Mesenchymal stem cell (in vitro differentiated cells and primary cell): ENCODE measurements at regions not wholly inside any gene's neighbourhood (a gene's known extent, or its start where the extent isn't known, plus 50 kb on each side); places are given as distances from the start of the nearest gene placed in this dataset.
A peak's percentile ranks its signal among the peaks of the same experiment; 100 is the strongest.

ENCODE experiments used
- DNase-seq: peaks from one replicate; pipeline ENCODE4 v3.0.0-alpha.2; 2013
- H2AFZ ChIP-seq: one replicate; pipeline ENCODE4 v1.6.1; 2013; ENCODE audit warnings: low read depth, mild to moderate bottlenecking, control low read depth, inconsistent platforms, low read length, moderate library complexity
- H2AK5ac ChIP-seq: 2 replicates; pipeline ENCODE4 v1.6.1; 2013; ENCODE audit warnings: low read length, moderate library complexity, mild to moderate bottlenecking, inconsistent platforms; ENCODE audit not compliant: severe bottlenecking
- H2BK120ac ChIP-seq: one replicate; pipeline ENCODE4 v1.6.1; 2013; ENCODE audit warnings: low read depth, mild to moderate bottlenecking, inconsistent platforms, low read length, moderate library complexity
- H2BK12ac ChIP-seq, 2 experiments: one replicate each; pipeline ENCODE4 v1.6.1; 2013; ENCODE audit warnings: inconsistent platforms in 2 of 2, low read length in 2 of 2, mild to moderate bottlenecking in 2 of 2, moderate library complexity in 2 of 2, control low read depth in 1 of 2
- H2BK15ac ChIP-seq: one replicate; pipeline ENCODE4 v1.6.1; 2013; ENCODE audit warnings: mild to moderate bottlenecking, low read depth, inconsistent platforms; ENCODE audit not compliant: poor library complexity, severe bottlenecking
- H2BK5ac ChIP-seq: 2 replicates; pipeline ENCODE4 v1.6.1; 2013; ENCODE audit warnings: low read depth, mild to moderate bottlenecking, low read length, control low read depth, inconsistent platforms; ENCODE audit not compliant: poor library complexity, severe bottlenecking
- H3K14ac ChIP-seq, 2 experiments: one replicate each; pipeline ENCODE4 v1.6.1; 2013; ENCODE audit warnings: inconsistent platforms in 2 of 2, low read length in 2 of 2, control low read depth in 1 of 2, mild to moderate bottlenecking in 1 of 2, moderate library complexity in 1 of 2
- H3K18ac ChIP-seq, 2 experiments: one replicate each; pipeline ENCODE4 v1.6.1; 2013; ENCODE audit warnings: inconsistent platforms in 2 of 2, low read length in 2 of 2, control low read depth in 1 of 2, low read depth in 1 of 2, mild to moderate bottlenecking in 1 of 2
- H3K23ac ChIP-seq, 2 experiments: one replicate each; pipeline ENCODE4 v1.6.1; 2013; ENCODE audit warnings: inconsistent platforms in 2 of 2, low read length in 2 of 2, mild to moderate bottlenecking in 2 of 2, moderate library complexity in 2 of 2, control low read depth in 1 of 2
- H3K27ac ChIP-seq: 2 replicates; pipeline ENCODE4 v1.5.1; 2013; ENCODE audit warnings: mild to moderate bottlenecking, moderate library complexity, low read length, control low read depth, inconsistent platforms; ENCODE audit not compliant: poor library complexity, severe bottlenecking
- H3K27me3 ChIP-seq, 2 experiments: 2 replicates each; pipeline versions ENCODE4 v1.6.1 to v1.7.0; 2013; ENCODE audit warnings: low read length in 2 of 2, mild to moderate bottlenecking in 2 of 2, moderate library complexity in 2 of 2, control low read depth in 1 of 2, inconsistent platforms in 1 of 2; ENCODE audit not compliant: control insufficient read depth in 1 of 2, insufficient read depth in 1 of 2
- H3K36me3 ChIP-seq, 2 experiments: 2 replicates each; pipeline versions ENCODE4 v1.6.1 to v1.7.0; 2013; ENCODE audit warnings: low read length in 2 of 2, control low read depth in 1 of 2, inconsistent platforms in 1 of 2, low read depth in 1 of 2, mild to moderate bottlenecking in 1 of 2; ENCODE audit not compliant: insufficient read depth in 2 of 2, control insufficient read depth in 1 of 2
- H3K4ac ChIP-seq, 2 experiments: one replicate each; pipeline ENCODE4 v1.6.1; 2013; ENCODE audit warnings: inconsistent platforms in 2 of 2, low read length in 2 of 2, mild to moderate bottlenecking in 2 of 2, moderate library complexity in 2 of 2, control low read depth in 1 of 2, low read depth in 1 of 2
- H3K4me1 ChIP-seq: 2 replicates; pipeline ENCODE4 v1.6.1; 2013; ENCODE audit warnings: low read depth, low read length, control low read depth; ENCODE audit not compliant: control insufficient read depth, insufficient read depth
- H3K4me2 ChIP-seq: 2 replicates; pipeline ENCODE4 v1.6.1; 2013; ENCODE audit warnings: low read length, mild to moderate bottlenecking, inconsistent platforms; ENCODE audit not compliant: poor library complexity, severe bottlenecking
- H3K4me3 ChIP-seq, 2 experiments: 2 replicates each; pipeline versions ENCODE4 v1.5.1 to v1.7.0; 2013; ENCODE audit warnings: low read length in 2 of 2, mild to moderate bottlenecking in 2 of 2, control low read depth in 1 of 2, low read depth in 1 of 2; ENCODE audit not compliant: insufficient read depth in 1 of 2
- H3K79me1 ChIP-seq: replicated peaks from 2 replicates; pipeline ENCODE4 v1.6.1; 2013; ENCODE audit warnings: mild to moderate bottlenecking, control low read depth, low read length, inconsistent platforms; ENCODE audit not compliant: poor library complexity, severe bottlenecking
- H3K9ac ChIP-seq: 2 replicates; pipeline ENCODE4 v1.7.0; 2013; ENCODE audit warnings: mild to moderate bottlenecking, low read length, moderate library complexity
- H3K9me3 ChIP-seq: 2 replicates; pipeline ENCODE4 v1.7.0; 2013; ENCODE audit warnings: mild to moderate bottlenecking, low read length; ENCODE audit not compliant: control insufficient read depth
- H4K8ac ChIP-seq: one replicate; pipeline ENCODE4 v1.6.1; 2013; ENCODE audit warnings: inconsistent platforms, mild to moderate bottlenecking, low read length, moderate library complexity
- H4K91ac ChIP-seq: one replicate; pipeline ENCODE4 v1.6.1; 2013; ENCODE audit warnings: mild to moderate bottlenecking, low read length, inconsistent platforms
- WGBS: methylation state at CpG from one replicate; pipeline ENCODE4 v1.1.7; 2013; ENCODE audit warnings: mixed read lengths; 5-methylcytosine and 5-hydroxymethylcytosine counted together

GRCh38 chr5:111972080-111972479, 215.1 kb upstream of the NREP start:
- H3K27me3 ChIP-seq: no peaks in the 10 kb centered on the region
- no CpG with 5 or more reads among the region's 2 CpGs for WGBS

GRCh38 chr5:111968459-111968858, 211.5 kb upstream of the NREP start:
- no peak overlapping the region for H3K4ac ChIP-seq
- peak overlapping the region; percentile 31 for H3K9ac ChIP-seq
- H2AFZ ChIP-seq: no peak overlapping the region
- peaks cover 2% of the 10 kb centered on the region for H3K4me1 ChIP-seq
- no peak overlapping the region for H2BK15ac ChIP-seq
- no peak overlapping the region for H2BK12ac ChIP-seq
- no peak overlapping the region for H3K4me2 ChIP-seq
- H2AK5ac ChIP-seq: no peak overlapping the region
- H3K23ac ChIP-seq: no peak overlapping the region
- 58% methylated on average over 1 of the region's 1 CpG for WGBS
- H4K8ac ChIP-seq: no peak overlapping the region
- peak; percentile 18 for DNase-seq
- no peaks in the 10 kb centered on the region for H3K27me3 ChIP-seq
- H4K91ac ChIP-seq: no peak overlapping the region
- no peak overlapping the region for H2BK120ac ChIP-seq
- H3K36me3 ChIP-seq: no peaks in the 10 kb centered on the region
- no peak overlapping the region for H3K27ac ChIP-seq
- no peaks in the 10 kb centered on the region for H3K79me1 ChIP-seq
- H2BK5ac ChIP-seq: no peak overlapping the region
- H3K14ac ChIP-seq: no peak overlapping the region
- no peak overlapping the region for H3K4me3 ChIP-seq
- no peak overlapping the region for H3K18ac ChIP-seq
- no peaks in the 10 kb centered on the region for H3K9me3 ChIP-seq

More at GRCh38 chr5:111972080-111972479, 215.1 kb upstream of the NREP start:
- H3K4me3 ChIP-seq: no peak overlapping the region
- H2BK5ac ChIP-seq: no peak overlapping the region
- no peak overlapping the region for H3K23ac ChIP-seq
- H2BK15ac ChIP-seq: no peak overlapping the region
- H3K4me1 ChIP-seq: peaks cover 4% of the 10 kb centered on the region
- H2BK12ac ChIP-seq: no peak overlapping the region
- H3K27ac ChIP-seq: no peak overlapping the region
- no peaks in the 10 kb centered on the region for H3K36me3 ChIP-seq
- H2AK5ac ChIP-seq: no peak overlapping the region
- H2BK120ac ChIP-seq: no peak overlapping the region
- H3K4me2 ChIP-seq: no peak overlapping the region
- no peak overlapping the region for H3K18ac ChIP-seq
- H4K91ac ChIP-seq: no peak overlapping the region
- no peak for DNase-seq
- no peak overlapping the region for H3K14ac ChIP-seq
- H3K9ac ChIP-seq: no peak overlapping the region
- no peaks in the 10 kb centered on the region for H3K79me1 ChIP-seq
- H4K8ac ChIP-seq: no peak overlapping the region
- no peak overlapping the region for H3K4ac ChIP-seq
- H3K9me3 ChIP-seq: no peaks in the 10 kb centered on the region
- no peak overlapping the region for H2AFZ ChIP-seq

- no peak overlapping the region for H2BK120ac ChIP-seq
- H3K27ac ChIP-seq: no peak overlapping the region
- H3K14ac ChIP-seq: no peak overlapping the region
- H2AK5ac ChIP-seq: no peak overlapping the region
- no peak overlapping the region for H2BK5ac ChIP-seq
- no peak overlapping the region for H3K4me3 ChIP-seq
- H2BK12ac ChIP-seq: no peak overlapping the region
- H3K23ac ChIP-seq: no peak overlapping the region
- no peak overlapping the region for H3K9ac ChIP-seq
- H3K79me1 ChIP-seq: no peaks in the 10 kb centered on the region
- peaks cover under 1% of the 10 kb centered on the region for H3K4me1 ChIP-seq
- no peak overlapping the region for H2AFZ ChIP-seq
- H3K9me3 ChIP-seq: no peaks in the 10 kb centered on the region
- H2BK15ac ChIP-seq: no peak overlapping the region
- no peaks in the 10 kb centered on the region for H3K36me3 ChIP-seq
- no peak overlapping the region for H3K18ac ChIP-seq
- no peak overlapping the region for H3K4me2 ChIP-seq
- H4K8ac ChIP-seq: no peak overlapping the region
- no peaks in the 10 kb centered on the region for H3K27me3 ChIP-seq
- 98% methylated on average over 5 of the region's 8 CpGs for WGBS
- H4K91ac ChIP-seq: no peak overlapping the region
- DNase-seq: no peak
- H3K4ac ChIP-seq: no peak overlapping the region
These were observed 210.5 kb upstream of the NREP start for GRCh38 chr5:111967463-111967862.

DNA sequence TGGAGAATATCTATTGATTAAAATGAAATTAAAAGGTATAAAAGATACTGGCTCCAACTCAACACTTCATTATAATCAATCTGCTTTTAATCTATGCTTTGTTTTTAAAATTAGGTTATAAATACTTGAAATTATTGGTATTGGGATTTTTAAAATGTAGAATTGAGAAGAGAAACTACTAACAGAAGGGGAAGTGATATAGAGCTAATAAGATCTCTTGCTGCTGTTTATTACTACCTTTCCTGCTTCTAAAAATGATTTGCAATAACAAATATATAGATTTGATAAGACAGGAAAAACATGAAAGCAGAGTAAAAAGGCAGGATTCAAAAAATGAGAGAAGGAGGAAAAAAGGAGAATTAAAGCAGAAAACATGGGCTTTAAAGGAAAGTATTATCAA, 209.3 kb upstream of the NREP start:
- no peak overlapping the region for H2BK15ac ChIP-seq
- H3K9me3 ChIP-seq: no peaks in the 10 kb centered on the region
- DNase-seq: no peak

More for the DNA sequence above, 209.3 kb upstream of the NREP start:
- no peak overlapping the region for H2BK120ac ChIP-seq
- H2BK12ac ChIP-seq: no peak overlapping the region
- no peaks in the 10 kb centered on the region for H3K27me3 ChIP-seq
- H2AFZ ChIP-seq: no peak overlapping the region
- no peak overlapping the region for H2AK5ac ChIP-seq
- no peak overlapping the region for H3K14ac ChIP-seq
- no peak overlapping the region for H2BK5ac ChIP-seq
- no peak overlapping the region for H3K27ac ChIP-seq
- no peak overlapping the region for H3K4me2 ChIP-seq
- no peak overlapping the region for H3K18ac ChIP-seq
- H3K36me3 ChIP-seq: no peaks in the 10 kb centered on the region
- no peak overlapping the region for H3K4ac ChIP-seq
- no peaks in the 10 kb centered on the region for H3K4me1 ChIP-seq
- H4K8ac ChIP-seq: no peak overlapping the region
- no peak overlapping the region for H4K91ac ChIP-seq
- H3K79me1 ChIP-seq: no peaks in the 10 kb centered on the region
- no peak overlapping the region for H3K23ac ChIP-seq
- H3K9ac ChIP-seq: no peak overlapping the region
- H3K4me3 ChIP-seq: no peak overlapping the region
